GM12878 (cell line): ENCODE measurements at regions not wholly inside any gene's neighbourhood (a gene's known extent, or its start where the extent isn't known, plus 50 kb on each side); places are given as distances from the start of the nearest gene placed in this dataset.

Experiments used
- EP300 ChIP-seq, 2 experiments: fragments of 150-350 bp in 1 of 2; IDR thresholded peaks; 2 replicates each; pipeline ENCODE4 v1.6.1; 2011 to 2012; ENCODE audit warnings: low read depth in 2 of 2, low read length in 2 of 2, borderline replicate concordance in 1 of 2, improper control_type of control experiment in 1 of 2, inconsistent platforms in 1 of 2; ENCODE audit not compliant: control insufficient read depth in 1 of 2
- EZH2 ChIP-seq: IDR thresholded peaks from 2 replicates; pipeline ENCODE4 v1.6.1; 2012; ENCODE audit warnings: low read depth, mild to moderate bottlenecking, control low read depth, inconsistent platforms, low read length, borderline replicate concordance; ENCODE audit not compliant: control insufficient read depth
- JUND ChIP-seq: IDR thresholded peaks from 2 replicates; pipeline ENCODE4 v1.6.1; 2012; ENCODE audit warnings: low read depth, mild to moderate bottlenecking, low read length, improper control_type of control experiment, moderate library complexity
- MEF2A ChIP-seq: IDR thresholded peaks from 2 replicates; pipeline ENCODE4 v1.6.1; 2011; ENCODE audit warnings: low read depth, mild to moderate bottlenecking, low read length, moderate library complexity; ENCODE audit not compliant: insufficient read depth
- POLR2A ChIP-seq: IDR thresholded peaks from 2 replicates; pipeline ENCODE4 v1.6.1; 2011; ENCODE audit warnings: low read depth, mild to moderate bottlenecking, low read length
- RAD21 ChIP-seq: IDR thresholded peaks from 2 replicates; pipeline ENCODE4 v1.6.1; 2011; ENCODE audit warnings: mild to moderate bottlenecking, low read depth, low read length, moderate library complexity; ENCODE audit not compliant: insufficient read depth
- RELA ChIP-seq: fragments of 450-650 bp; IDR thresholded peaks from 2 replicates; pipeline ENCODE4 v1.8.0; 2014; ENCODE audit warnings: borderline replicate concordance; ENCODE audit not compliant: partially characterized antibody
- SIN3A ChIP-seq: IDR thresholded peaks from 2 replicates; pipeline ENCODE4 v1.6.1; 2012; ENCODE audit warnings: low read depth, low read length, improper control_type of control experiment
- SRF ChIP-seq, 2 experiments: IDR thresholded peaks; 2 replicates each; pipeline ENCODE4 v1.6.1; 2011; ENCODE audit warnings: low read depth in 2 of 2, low read length in 2 of 2, mild to moderate bottlenecking in 1 of 2, moderate library complexity in 1 of 2
- YY1 ChIP-seq: IDR thresholded peaks from 2 replicates; pipeline ENCODE4 v1.6.1; 2011; ENCODE audit warnings: low read depth, mild to moderate bottlenecking, low read length
- ZNF217 ChIP-seq: fragments of 450-650 bp; IDR thresholded peaks from 2 replicates; pipeline ENCODE4 v1.6.1; 2017; ENCODE audit warnings: antibody characterized with exemption, mild to moderate bottlenecking
- TF ChIP-seq, protein P1 (sequence below): fragments of 450-650 bp; IDR thresholded peaks from 2 replicates; pipeline ENCODE4 v1.6.1; 2017; ENCODE audit warnings: mild to moderate bottlenecking
- TF ChIP-seq, protein P2 (sequence below): IDR thresholded peaks from 2 replicates; pipeline ENCODE4 v1.6.1; 2011; ENCODE audit warnings: borderline replicate concordance, low read depth, mild to moderate bottlenecking, moderate library complexity, low read length; ENCODE audit not compliant: insufficient read depth, poor library complexity, severe bottlenecking
- TF ChIP-seq, protein P3 (sequence below), 3 experiments: IDR thresholded peaks in 2 of 3; conservative IDR thresholded peaks in 1 of 3; 2 replicates each; pipeline ENCODE4 v1.5.1; 2011; ENCODE audit warnings: low read depth in 3 of 3, low read length in 3 of 3, mild to moderate bottlenecking in 3 of 3, control low read depth in 2 of 3, moderate library complexity in 2 of 3, inconsistent platforms in 1 of 3, mixed read lengths in 1 of 3; ENCODE audit not compliant: control insufficient read depth in 2 of 3, insufficient read depth in 1 of 3; ENCODE audit errors: extremely low read depth in 1 of 3

DNA sequence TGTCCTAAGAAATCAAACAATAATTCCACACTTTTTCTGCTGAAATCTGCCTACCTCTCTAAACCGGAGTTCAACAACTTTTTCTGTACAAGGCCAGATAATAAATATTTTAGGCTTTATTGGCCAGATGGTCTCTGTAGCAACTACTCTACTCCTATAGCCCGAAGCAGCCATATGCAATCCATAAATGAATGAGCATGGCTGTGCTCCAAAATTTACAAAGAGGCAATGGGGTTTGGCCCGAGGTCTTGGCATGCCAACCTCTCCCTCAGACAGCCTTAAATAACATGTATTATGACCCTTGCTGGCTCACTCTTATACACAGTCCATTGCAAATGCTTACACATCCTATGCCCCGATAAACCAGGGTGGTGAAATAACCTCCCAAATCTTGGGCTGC, 98.6 kb upstream of the GPM6A start:
- TF ChIP-seq, protein P1, sequence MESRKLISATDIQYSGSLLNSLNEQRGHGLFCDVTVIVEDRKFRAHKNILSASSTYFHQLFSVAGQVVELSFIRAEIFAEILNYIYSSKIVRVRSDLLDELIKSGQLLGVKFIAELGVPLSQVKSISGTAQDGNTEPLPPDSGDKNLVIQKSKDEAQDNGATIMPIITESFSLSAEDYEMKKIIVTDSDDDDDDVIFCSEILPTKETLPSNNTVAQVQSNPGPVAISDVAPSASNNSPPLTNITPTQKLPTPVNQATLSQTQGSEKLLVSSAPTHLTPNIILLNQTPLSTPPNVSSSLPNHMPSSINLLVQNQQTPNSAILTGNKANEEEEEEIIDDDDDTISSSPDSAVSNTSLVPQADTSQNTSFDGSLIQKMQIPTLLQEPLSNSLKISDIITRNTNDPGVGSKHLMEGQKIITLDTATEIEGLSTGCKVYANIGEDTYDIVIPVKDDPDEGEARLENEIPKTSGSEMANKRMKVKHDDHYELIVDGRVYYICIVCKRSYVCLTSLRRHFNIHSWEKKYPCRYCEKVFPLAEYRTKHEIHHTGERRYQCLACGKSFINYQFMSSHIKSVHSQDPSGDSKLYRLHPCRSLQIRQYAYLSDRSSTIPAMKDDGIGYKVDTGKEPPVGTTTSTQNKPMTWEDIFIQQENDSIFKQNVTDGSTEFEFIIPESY, result no peak
- TF ChIP-seq JUND, result no peak
- no peak for TF ChIP-seq MEF2A
- TF ChIP-seq EP300 (IDR thresholded peaks at IDR 0.05; ENCODE audit: borderline replicate concordance in 1 of 2, control insufficient read depth in 1 of 2, low read depth in 2 of 2, low read length in 2 of 2), result no peak
- TF ChIP-seq POLR2A, result no peak
- no peak for TF ChIP-seq ZNF217
- TF ChIP-seq SIN3A, result no peak
- TF ChIP-seq, protein P2, sequence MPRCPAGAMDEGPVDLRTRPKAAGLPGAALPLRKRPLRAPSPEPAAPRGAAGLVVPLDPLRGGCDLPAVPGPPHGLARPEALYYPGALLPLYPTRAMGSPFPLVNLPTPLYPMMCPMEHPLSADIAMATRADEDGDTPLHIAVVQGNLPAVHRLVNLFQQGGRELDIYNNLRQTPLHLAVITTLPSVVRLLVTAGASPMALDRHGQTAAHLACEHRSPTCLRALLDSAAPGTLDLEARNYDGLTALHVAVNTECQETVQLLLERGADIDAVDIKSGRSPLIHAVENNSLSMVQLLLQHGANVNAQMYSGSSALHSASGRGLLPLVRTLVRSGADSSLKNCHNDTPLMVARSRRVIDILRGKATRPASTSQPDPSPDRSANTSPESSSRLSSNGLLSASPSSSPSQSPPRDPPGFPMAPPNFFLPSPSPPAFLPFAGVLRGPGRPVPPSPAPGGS, result no peak
- TF ChIP-seq RELA, result no peak
- TF ChIP-seq, protein P3, sequence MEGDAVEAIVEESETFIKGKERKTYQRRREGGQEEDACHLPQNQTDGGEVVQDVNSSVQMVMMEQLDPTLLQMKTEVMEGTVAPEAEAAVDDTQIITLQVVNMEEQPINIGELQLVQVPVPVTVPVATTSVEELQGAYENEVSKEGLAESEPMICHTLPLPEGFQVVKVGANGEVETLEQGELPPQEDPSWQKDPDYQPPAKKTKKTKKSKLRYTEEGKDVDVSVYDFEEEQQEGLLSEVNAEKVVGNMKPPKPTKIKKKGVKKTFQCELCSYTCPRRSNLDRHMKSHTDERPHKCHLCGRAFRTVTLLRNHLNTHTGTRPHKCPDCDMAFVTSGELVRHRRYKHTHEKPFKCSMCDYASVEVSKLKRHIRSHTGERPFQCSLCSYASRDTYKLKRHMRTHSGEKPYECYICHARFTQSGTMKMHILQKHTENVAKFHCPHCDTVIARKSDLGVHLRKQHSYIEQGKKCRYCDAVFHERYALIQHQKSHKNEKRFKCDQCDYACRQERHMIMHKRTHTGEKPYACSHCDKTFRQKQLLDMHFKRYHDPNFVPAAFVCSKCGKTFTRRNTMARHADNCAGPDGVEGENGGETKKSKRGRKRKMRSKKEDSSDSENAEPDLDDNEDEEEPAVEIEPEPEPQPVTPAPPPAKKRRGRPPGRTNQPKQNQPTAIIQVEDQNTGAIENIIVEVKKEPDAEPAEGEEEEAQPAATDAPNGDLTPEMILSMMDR (IDR thresholded peaks at IDR 0.05 in 2 of 3, conservative IDR thresholded peaks at IDR 0.05 in 1 of 3; ENCODE audit: control insufficient read depth in 2 of 3, extremely low read depth in 1 of 3, insufficient read depth in 1 of 3, low read depth in 3 of 3, low read length in 3 of 3), result no peak
- no peak for TF ChIP-seq YY1
- no peak for TF ChIP-seq EZH2
- no peak for TF ChIP-seq SRF (IDR thresholded peaks at IDR 0.05; ENCODE audit: low read depth in 2 of 2, low read length in 2 of 2)
- no peak for TF ChIP-seq RAD21
